Kidney (tissue), 13 donors: ENCODE measurements at regions not wholly inside any gene's neighbourhood (a gene's known extent, or its start where the extent isn't known, plus 50 kb on each side); places are given as distances from the start of the nearest gene placed in this dataset.
A peak's percentile ranks its signal among the peaks of the same experiment; 100 is the strongest.

Experiments used
- DNase-seq, 5 donors: peaks; one replicate each; pipeline ENCODE4 v3.0.0-alpha.2; 2013 to 2020
- FAIRE-seq: peaks from 2 replicates; lab custom pipeline; 2012; peaks lifted over from hg19 to GRCh38; lab: Jason Lieb, UNC
- H3K27ac ChIP-seq, 2 donors: one replicate each; pipeline ENCODE4 v1.7.0; 2013; ENCODE audit warnings: low read depth in 2 of 2, low read length in 2 of 2, inconsistent platforms in 1 of 2
- H3K27me3 ChIP-seq: one replicate; pipeline ENCODE4 v1.7.1; 2013; ENCODE audit warnings: low read length, inconsistent platforms; ENCODE audit not compliant: control insufficient read depth, insufficient read depth
- H3K36me3 ChIP-seq, 3 donors: one replicate each; pipeline versions ENCODE4 v1.7.0 to v1.7.1; 2013; ENCODE audit warnings: low read length in 3 of 3, control low read depth in 1 of 3, inconsistent platforms in 1 of 3; ENCODE audit not compliant: insufficient read depth in 3 of 3, control insufficient read depth in 2 of 3
- H3K4me1 ChIP-seq, 3 donors: one replicate each; pipeline versions ENCODE4 v1.7.0 to v1.7.1; 2013; ENCODE audit warnings: low read length in 3 of 3, inconsistent platforms in 1 of 3, low read depth in 1 of 3; ENCODE audit not compliant: control insufficient read depth in 2 of 3, insufficient read depth in 2 of 3
- H3K4me3 ChIP-seq, 3 donors: one replicate each; pipeline versions ENCODE4 v1.7.0 to v1.8.1; 2013; ENCODE audit warnings: low read length in 3 of 3, control low read depth in 1 of 3, inconsistent platforms in 1 of 3
- H3K9ac ChIP-seq, 3 donors: one replicate each; pipeline versions ENCODE4 v1.7.0 to v1.7.1; 2013; ENCODE audit warnings: low read length in 3 of 3, control low read depth in 1 of 3, inconsistent platforms in 1 of 3
- H3K9me3 ChIP-seq, 3 donors: one replicate each; pipeline versions ENCODE4 v1.7.0 to v1.7.1; 2013; ENCODE audit warnings: low read length in 3 of 3, control low read depth in 1 of 3, inconsistent platforms in 1 of 3; ENCODE audit not compliant: control insufficient read depth in 2 of 3, insufficient read depth in 1 of 3
- intact Hi-C: fragments of 100-400 bp; cut with DNase I; formaldehyde crosslinking; loops from one replicate; pipeline ENCODE4 v1.11.1; 2022
- TF ChIP-seq, protein P1 (sequence below): IDR thresholded peaks from 3 replicates; pipeline ENCODE4 v1.5.1; 2012; ENCODE audit warnings: mild to moderate bottlenecking, moderate library complexity, borderline replicate concordance; ENCODE audit not compliant: insufficient read depth; ENCODE audit errors: extremely low read depth
- donor health status: control.
- donor health status: control.
- donor health status: control.
- donor health status: control.
- donor health status: control.
- donor health status: DM: yes; HTN: yes; CAD: no.
- donor health status: Normal renal cell carcinoma (clear cell type).

DNA sequence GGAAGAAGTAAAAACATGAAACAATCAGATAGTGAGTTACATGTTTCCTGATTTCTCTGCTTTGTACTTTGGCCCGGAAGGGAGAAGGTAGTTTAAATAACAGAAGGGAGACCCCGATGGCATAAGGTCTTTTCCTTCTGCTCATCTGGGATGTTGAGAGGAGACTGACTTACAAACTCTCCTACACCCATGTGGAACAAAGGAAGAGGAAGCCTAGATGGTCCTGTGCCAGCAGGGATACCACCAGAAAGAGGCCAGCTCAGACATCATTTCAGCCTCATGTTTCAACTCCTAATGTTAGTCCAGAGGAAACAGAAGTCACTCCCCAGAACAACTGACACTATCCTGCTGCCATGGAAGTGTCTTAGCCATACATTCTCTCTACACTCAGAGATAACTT lies 250.7 kb upstream of the NOX3 start:
- peak in 2 of 5 donors; percentile 14 to 39 for DNase-seq

GRCh38 chr6:155701342-155701741 lies 245.7 kb upstream of the NOX3 start:
- Histone ChIP-seq H3K27ac (no peak overlapping the region), H3K9ac (no peak overlapping the region), H3K27me3 (no peaks in the 10 kb centered on the region), H3K9me3 (no peaks in the 10 kb centered on the region), H3K4me3 (no peak overlapping the region), H3K4me1 (no peaks in the 10 kb centered on the region), H3K36me3 (no peaks in the 10 kb centered on the region)
- intact Hi-C loops, result no loop called here
- TF ChIP-seq, protein P1, sequence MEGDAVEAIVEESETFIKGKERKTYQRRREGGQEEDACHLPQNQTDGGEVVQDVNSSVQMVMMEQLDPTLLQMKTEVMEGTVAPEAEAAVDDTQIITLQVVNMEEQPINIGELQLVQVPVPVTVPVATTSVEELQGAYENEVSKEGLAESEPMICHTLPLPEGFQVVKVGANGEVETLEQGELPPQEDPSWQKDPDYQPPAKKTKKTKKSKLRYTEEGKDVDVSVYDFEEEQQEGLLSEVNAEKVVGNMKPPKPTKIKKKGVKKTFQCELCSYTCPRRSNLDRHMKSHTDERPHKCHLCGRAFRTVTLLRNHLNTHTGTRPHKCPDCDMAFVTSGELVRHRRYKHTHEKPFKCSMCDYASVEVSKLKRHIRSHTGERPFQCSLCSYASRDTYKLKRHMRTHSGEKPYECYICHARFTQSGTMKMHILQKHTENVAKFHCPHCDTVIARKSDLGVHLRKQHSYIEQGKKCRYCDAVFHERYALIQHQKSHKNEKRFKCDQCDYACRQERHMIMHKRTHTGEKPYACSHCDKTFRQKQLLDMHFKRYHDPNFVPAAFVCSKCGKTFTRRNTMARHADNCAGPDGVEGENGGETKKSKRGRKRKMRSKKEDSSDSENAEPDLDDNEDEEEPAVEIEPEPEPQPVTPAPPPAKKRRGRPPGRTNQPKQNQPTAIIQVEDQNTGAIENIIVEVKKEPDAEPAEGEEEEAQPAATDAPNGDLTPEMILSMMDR, result no peak
- DNase-seq (peak in 3 of 5 donors; percentile 22 to 40 (median 40)), FAIRE-seq (no peak)

More for the DNA sequence above, 250.7 kb upstream of the NOX3 start:
- H3K27ac ChIP-seq, result no peak overlapping the region
- TF ChIP-seq, protein P1, result no peak
- H3K27me3 ChIP-seq, result no peaks in the 10 kb centered on the region
- no peak overlapping the region for H3K4me3 ChIP-seq
- H3K4me1 ChIP-seq, result no peaks in the 10 kb centered on the region
- FAIRE-seq, result no peak
- intact Hi-C loops, result no loop called here
- H3K36me3 ChIP-seq, result no peaks in the 10 kb centered on the region
- H3K9ac ChIP-seq, result no peak overlapping the region
- no peaks in the 10 kb centered on the region for H3K9me3 ChIP-seq

- Histone ChIP-seq H3K27me3 (no peaks in the 10 kb centered on the region), H3K27ac (no peak overlapping the region), H3K4me1 (peaks cover 0 to 15% (median 14%) of the 10 kb centered on the region in 3 donors), H3K4me3 (no peak overlapping the region), H3K36me3 (no peaks in the 10 kb centered on the region), H3K9me3 (no peaks in the 10 kb centered on the region), H3K9ac (no peak overlapping the region)
- DNase-seq (no peak), FAIRE-seq (no peak)
- TF ChIP-seq, protein P1, result no peak
- intact Hi-C loops, result no loop called here
These were observed 239.9 kb upstream of the NOX3 start for GRCh38 chr6:155695495-155695894.

GRCh38 chr6:155694419-155694790 lies 238.8 kb upstream of the NOX3 start:
- Histone ChIP-seq H3K27ac (peak overlapping the region; percentile 85 to 91), H3K9ac (peak overlapping the region in 1 of 3 donors; percentile 3), H3K9me3 (no peaks in the 10 kb centered on the region), H3K27me3 (no peaks in the 10 kb centered on the region), H3K4me3 (peak overlapping the region in 1 of 3 donors; percentile 27), H3K36me3 (no peaks in the 10 kb centered on the region), H3K4me1 (peaks cover 0 to 15% (median 14%) of the 10 kb centered on the region in 3 donors)
- intact Hi-C loops, result no loop called here
- TF ChIP-seq, protein P1, result no peak
- peak in 1 of 5 donors; percentile 19 for DNase-seq
- no peak for FAIRE-seq
